ENCODE measurements at regions not wholly inside any gene's neighbourhood (a gene's known extent, or its start where the extent isn't known, plus 50 kb on each side); places are given as distances from the start of the nearest gene placed in this dataset.
A peak's percentile ranks its signal among the peaks of the same experiment; 100 is the strongest.
"Not testable (repeated sequence)": the region's sequence is repeated elsewhere in the genome, so short reads cannot be mapped to it uniquely, and the experiment has no call there.

- intact Hi-C loops (cut with DNase I) = no loop called here
- no peak for ATAC-seq (ENCODE audit: poor library complexity)
- no peak for DNase-seq
Measured at GRCh38 chr1:82785268-82785790, 984.6 kb downstream of the ADGRL2 start.

- DNase-seq (no peak), ATAC-seq (ENCODE audit: poor library complexity) (no peak)
- intact Hi-C loops (cut with DNase I) = no loop called here
Measured at GRCh38 chr1:82783044-82783443, 982.3 kb downstream of the ADGRL2 start.

GRCh38 chr1:82782599-82782998, 981.9 kb downstream of the ADGRL2 start:
- no peak for ATAC-seq (ENCODE audit: poor library complexity)
- DNase-seq = no peak
- intact Hi-C loops (cut with DNase I) = no loop called here

GRCh38 chr1:82778612-82779011, 977.9 kb downstream of the ADGRL2 start:
- intact Hi-C loops (cut with DNase I) = no loop called here
- ATAC-seq (ENCODE audit: poor library complexity) = no peak

GRCh38 chr1:82777240-82777639, 976.5 kb downstream of the ADGRL2 start:
- intact Hi-C loops (cut with DNase I) = no loop called here
- ATAC-seq (ENCODE audit: poor library complexity) (no peak), DNase-seq (no peak)

More at GRCh38 chr1:82778612-82779011, 977.9 kb downstream of the ADGRL2 start:
- DNase-seq = no peak

GRCh38 chr1:82776730-82777129, 976.0 kb downstream of the ADGRL2 start:
- ATAC-seq (ENCODE audit: poor library complexity); intact Hi-C loops (cut with DNase I); DNase-seq: not testable (repeated sequence)

GRCh38 chr1:82775406-82776000, 974.8 kb downstream of the ADGRL2 start:
- peak; percentile 42 for DNase-seq
- ATAC-seq (ENCODE audit: poor library complexity) = no peak
- intact Hi-C loops (cut with DNase I) = no loop called here

- DNase-seq (no peak), ATAC-seq (ENCODE audit: poor library complexity) (no peak)
- intact Hi-C loops (cut with DNase I) = no loop called here
Measured at GRCh38 chr1:82762829-82763532, 962.2 kb downstream of the ADGRL2 start.

GRCh38 chr1:82759035-82759434, 958.3 kb downstream of the ADGRL2 start:
- intact Hi-C loops (cut with DNase I) = no loop called here
- no peak for ATAC-seq (ENCODE audit: poor library complexity)
- no peak for DNase-seq

GRCh38 chr1:82755671-82756070, 954.9 kb downstream of the ADGRL2 start:
- ATAC-seq (ENCODE audit: poor library complexity) = no peak
- no peak for DNase-seq
- intact Hi-C loops (cut with DNase I) = no loop called here

GRCh38 chr1:82755191-82755590, 954.5 kb downstream of the ADGRL2 start:
- ATAC-seq (ENCODE audit: poor library complexity) (no peak), DNase-seq (no peak)
- intact Hi-C loops (cut with DNase I) = no loop called here

- ATAC-seq (ENCODE audit: poor library complexity) (no peak), DNase-seq (no peak)
- intact Hi-C loops (cut with DNase I) = no loop called here
Measured at GRCh38 chr1:82752046-82752445, 951.3 kb downstream of the ADGRL2 start.

- intact Hi-C loops (cut with DNase I) = no loop called here
- DNase-seq (no peak), ATAC-seq (ENCODE audit: poor library complexity) (no peak)
Measured at GRCh38 chr1:82733645-82734044, 932.9 kb downstream of the ADGRL2 start.

- intact Hi-C loops (cut with DNase I) = no loop called here
- ATAC-seq (ENCODE audit: poor library complexity) (no peak), DNase-seq (no peak)
Measured at GRCh38 chr1:82731216-82731615, 930.5 kb downstream of the ADGRL2 start.

- intact Hi-C loops (cut with DNase I) = no loop called here
- ATAC-seq (ENCODE audit: poor library complexity) (no peak), DNase-seq (no peak)
Measured at GRCh38 chr1:82728206-82728605, 927.5 kb downstream of the ADGRL2 start.

GRCh38 chr1:82724246-82724645, 923.5 kb downstream of the ADGRL2 start:
- no peak for DNase-seq
- intact Hi-C loops (cut with DNase I) = no loop called here
- no peak for ATAC-seq (ENCODE audit: poor library complexity)

GRCh38 chr1:82722608-82723007, 921.9 kb downstream of the ADGRL2 start:
- ATAC-seq (ENCODE audit: poor library complexity) (no peak), DNase-seq (no peak)
- intact Hi-C loops (cut with DNase I) = no loop called here

GRCh38 chr1:82721702-82722101, 921.0 kb downstream of the ADGRL2 start:
- no peak for DNase-seq
- no peak for ATAC-seq (ENCODE audit: poor library complexity)
- intact Hi-C loops (cut with DNase I) = no loop called here

- DNase-seq (no peak), ATAC-seq (ENCODE audit: poor library complexity) (no peak)
- intact Hi-C loops (cut with DNase I) = no loop called here
Measured at GRCh38 chr1:82718719-82719419, 918.1 kb downstream of the ADGRL2 start.

GRCh38 chr1:82710091-82710490, 909.4 kb downstream of the ADGRL2 start:
- intact Hi-C loops (cut with DNase I) = no loop called here
- DNase-seq (no peak), ATAC-seq (ENCODE audit: poor library complexity) (no peak)
